A549 (cell line): ENCODE measurements at regions not wholly inside any gene's neighbourhood (a gene's known extent, or its start where the extent isn't known, plus 50 kb on each side); places are given as distances from the start of the nearest gene placed in this dataset.

Experiments
- ATAC-seq, 2 experiments: fragments of 200-7000 bp in 1 of 2; fragments of >200 bp in 1 of 2; cut with Nextera tagmentation in 1 of 2; cut with Tn5 transposase in 1 of 2; 3 replicates each; pipeline versions ENCODE4 v1.8.0 to v1.9.1; 2018 to 2020; ENCODE audit warnings: mild to moderate bottlenecking in 1 of 2, moderate library complexity in 1 of 2
- CTCF ChIA-PET: fragments of 300-600 bp; sonication (Branson Sonifier 250); formaldehyde crosslinking; extraction: SDS; loops from one replicate; lab custom pipeline; 2021; ENCODE audit warnings: antibody characterized with exemption, inconsistent platforms; lab: Yijun Ruan, JAX
- POLR2A ChIA-PET: fragments of 350-600 bp; formaldehyde crosslinking; extraction: SDS; loops from one replicate; lab custom pipeline; 2021; ENCODE audit warnings: antibody characterized with exemption, inconsistent platforms; lab: Yijun Ruan, JAX
- DNase-seq, 2 experiments: peaks; one replicate each; pipeline versions ENCODE4 v3.0.0 to v3.0.0-alpha.2; 2011 to 2016; ENCODE audit warnings: low read depth in 1 of 2, low spot score in 1 of 2
- FAIRE-seq: peaks from 2 replicates; lab custom pipeline; 2011; peaks lifted over from hg19 to GRCh38; lab: Jason Lieb, UNC
- H3K27ac ChIP-seq, 2 experiments: fragments of >200 bp; sonication (Bioruptor Twin); formaldehyde crosslinking; 3 replicates each; pipeline ENCODE4 v1.5.1; 2016 to 2017
- H3K4me1 ChIP-seq: fragments of >200 bp; sonication (Bioruptor Twin); formaldehyde crosslinking; 3 replicates; pipeline ENCODE4 v1.6.1; 2016
- H3K4me2 ChIP-seq: fragments of >200 bp; sonication (Bioruptor Twin); formaldehyde crosslinking; 3 replicates; pipeline ENCODE4 v1.6.1; 2016
- H3K4me3 ChIP-seq: fragments of >200 bp; sonication (Bioruptor Twin); formaldehyde crosslinking; 3 replicates; pipeline ENCODE4 v1.5.1; 2016
- H3K9me3 ChIP-seq: fragments of >200 bp; sonication (Bioruptor Twin); formaldehyde crosslinking; 3 replicates; pipeline ENCODE4 v1.6.1; 2016
- ATOH8 ChIP-seq: fragments of 250-450 bp; sonication (Bioruptor Pico); IDR thresholded peaks from 2 replicates; pipeline ENCODE4 v1.5.0; 2020; ENCODE audit warnings: low read depth, mild to moderate bottlenecking, moderate library complexity
- BCL3 ChIP-seq: fragments of >200 bp; sonication (Bioruptor Twin); formaldehyde crosslinking; IDR thresholded peaks from 3 replicates; pipeline ENCODE4 v1.6.1; 2016
- BHLHE40 ChIP-seq: IDR thresholded peaks from 2 replicates; pipeline ENCODE4 v1.6.1; 2012; ENCODE audit warnings: low read depth, low read length, inconsistent platforms
- CBX8 ChIP-seq: fragments of 200-600 bp; sonication (generic); IDR thresholded peaks from 2 replicates; pipeline ENCODE4 v1.6.1; 2016
- CEBPB ChIP-seq, 2 experiments: fragments of >200 bp in 1 of 2; sonication (Bioruptor Twin) in 1 of 2; formaldehyde crosslinking in 1 of 2; IDR thresholded peaks; 2 replicates each; pipeline ENCODE4 v1.6.1; 2012 to 2016
- EHMT2 ChIP-seq: fragments of 200-600 bp; sonication (generic); IDR thresholded peaks from 2 replicates; pipeline ENCODE4 v1.6.1; 2016; ENCODE audit warnings: antibody characterized with exemption, low read depth, mild to moderate bottlenecking, moderate library complexity
- ELK1 ChIP-seq: fragments of 150-350 bp; IDR thresholded peaks from 2 replicates; pipeline ENCODE4 v1.6.1; 2014; ENCODE audit warnings: low read depth, mild to moderate bottlenecking, low read length
- ESRRA ChIP-seq: fragments of 150-350 bp; IDR thresholded peaks from 2 replicates; pipeline ENCODE4 v1.6.1; 2014; ENCODE audit warnings: mild to moderate bottlenecking, low read length, borderline replicate concordance
- FOSB ChIP-seq: fragments of 250-450 bp; sonication (Bioruptor Pico); IDR thresholded peaks from 2 replicates; pipeline ENCODE4 v1.5.0; 2020; ENCODE audit warnings: mild to moderate bottlenecking, moderate library complexity
- FOSL2 ChIP-seq, 2 experiments: fragments of 450-650 bp in 1 of 2; fragments of >200 bp in 1 of 2; sonication (Bioruptor Twin) in 1 of 2; formaldehyde crosslinking; IDR thresholded peaks; 2 replicates each; pipeline versions ENCODE4 v1.5.0 to v1.6.1; 2016 to 2020; ENCODE audit warnings: mild to moderate bottlenecking in 1 of 2, moderate library complexity in 1 of 2
- FOXS1 ChIP-seq: fragments of 250-450 bp; sonication (Bioruptor Pico); IDR thresholded peaks from 2 replicates; pipeline ENCODE4 v1.5.0; 2020; ENCODE audit warnings: mild to moderate bottlenecking, moderate library complexity
- GATA3 ChIP-seq: IDR thresholded peaks from 2 replicates; pipeline ENCODE4 v1.6.1; 2012; ENCODE audit warnings: borderline replicate concordance
- HEYL ChIP-seq: fragments of 250-450 bp; sonication (Bioruptor Pico); IDR thresholded peaks from 2 replicates; pipeline ENCODE4 v1.8.0; 2021; ENCODE audit warnings: mild to moderate bottlenecking, moderate library complexity
- MAFK ChIP-seq: fragments of 450-650 bp; IDR thresholded peaks from 2 replicates; pipeline ENCODE4 v1.6.1; 2014; ENCODE audit not compliant: partially characterized antibody
- MYC ChIP-seq: IDR thresholded peaks from 2 replicates; pipeline ENCODE4 v1.6.1; 2012; ENCODE audit warnings: mild to moderate bottlenecking, inconsistent platforms, low read length, improper control_type of control experiment, borderline replicate concordance
- NFE2L2 ChIP-seq: fragments of 150-350 bp; conservative IDR thresholded peaks from 2 replicates; pipeline ENCODE4 v1.6.1; 2014; ENCODE audit warnings: low read length
- NPAS2 ChIP-seq: fragments of 250-450 bp; sonication (Bioruptor Pico); IDR thresholded peaks from 2 replicates; pipeline ENCODE4 v1.8.0; 2022; ENCODE audit warnings: mild to moderate bottlenecking, moderate library complexity, borderline replicate concordance
- PHF8 ChIP-seq: fragments of 200-600 bp; sonication (generic); IDR thresholded peaks from 2 replicates; pipeline ENCODE4 v1.6.1; 2016; ENCODE audit warnings: low read depth, mild to moderate bottlenecking, antibody characterized with exemption, moderate library complexity, borderline replicate concordance
- RAD21 ChIP-seq, 2 experiments: fragments of >200 bp in 1 of 2; sonication (Bioruptor Twin) in 1 of 2; formaldehyde crosslinking in 1 of 2; IDR thresholded peaks in 1 of 2; conservative IDR thresholded peaks in 1 of 2; 2 replicates in 1 of 2; 3 replicates in 1 of 2; pipeline ENCODE4 v1.6.1; 2012 to 2018; ENCODE audit warnings: inconsistent platforms in 1 of 2
- RARB ChIP-seq: fragments of 250-450 bp; sonication (Bioruptor Pico); IDR thresholded peaks from 2 replicates; pipeline ENCODE4 v1.8.0; 2021; ENCODE audit warnings: mild to moderate bottlenecking, moderate library complexity
- SMC3 ChIP-seq: fragments of >200 bp; sonication (Bioruptor Twin); formaldehyde crosslinking; IDR thresholded peaks from 3 replicates; pipeline ENCODE4 v1.6.1; 2018; ENCODE audit warnings: inconsistent platforms
- USF2 ChIP-seq: fragments of 450-650 bp; IDR thresholded peaks from 2 replicates; pipeline ENCODE4 v1.6.1; 2014; ENCODE audit warnings: antibody characterized with exemption
- ZFP36 ChIP-seq: fragments of 450-650 bp; IDR thresholded peaks from 2 replicates; pipeline ENCODE4 v1.6.1; 2014; ENCODE audit warnings: borderline replicate concordance; ENCODE audit not compliant: partially characterized antibody
- ZNF302 ChIP-seq: fragments of 250-450 bp; sonication (Bioruptor Pico); IDR thresholded peaks from 2 replicates; pipeline ENCODE4 v1.9.0; 2021; ENCODE audit warnings: inconsistent platforms, mild to moderate bottlenecking, moderate library complexity
- WGBS: methylation state at CpG from one replicate; pipeline ENCODE4 v1.1.6; 2017; ENCODE audit errors: missing lambda C conversion rate; 5-methylcytosine and 5-hydroxymethylcytosine counted together
- TF ChIP-seq, protein P1 (sequence below): IDR thresholded peaks from 2 replicates; pipeline ENCODE4 v1.6.1; 2012

GRCh38 chr7:46317256-46317655 lies 396.2 kb upstream of the IGFBP3 start:
- POLR2A ChIA-PET: no interaction called here
- H3K9me3 ChIP-seq: 0 out of 3 replicates have a peak, but pooled peaks cover 2% of the 10 kb centered on the region
- CTCF ChIA-PET: no interaction called here
- H3K4me1 ChIP-seq: peaks cover 13% of the 10 kb centered on the region
- no peak for DNase-seq
- 80% methylated on average over 6 of the region's 6 CpGs for WGBS
- H3K27ac ChIP-seq: no peak overlapping the region
- no peak for ATAC-seq
- TF ChIP-seq SMC3 (no peak), EHMT2 (no peak), RARB (CRISPR knock-in tag) (no peak), NPAS2 (CRISPR knock-in tag) (no peak), ATOH8 (no peak), MAFK (no peak), BHLHE40 (no peak), PHF8 (no peak), ZNF302 (CRISPR knock-in tag) (no peak), FOXS1 (CRISPR knock-in tag) (no peak), MYC (no peak)
- H3K4me3 ChIP-seq: no peak overlapping the region
- H3K4me2 ChIP-seq: no peak overlapping the region
- no peak for FAIRE-seq

DNA sequence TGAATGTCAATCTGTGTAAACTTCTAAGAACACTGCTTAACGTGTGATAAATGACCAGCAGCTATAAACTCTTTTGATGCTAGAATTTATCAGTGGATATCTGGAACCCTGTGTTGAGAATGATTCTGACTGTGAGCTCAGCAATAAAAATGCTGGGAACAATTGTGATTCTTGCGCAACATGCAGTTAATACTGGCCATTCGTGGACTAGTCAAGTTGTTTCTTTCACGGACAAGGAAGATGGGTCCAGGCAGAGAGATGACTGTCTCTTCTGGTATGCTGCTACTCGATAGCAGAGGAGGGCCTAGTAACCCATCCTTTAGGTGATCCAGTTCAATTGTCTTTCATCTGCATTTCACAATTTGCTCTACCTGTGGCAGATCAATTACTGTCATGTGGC lies 394.8 kb upstream of the IGFBP3 start:
- Histone ChIP-seq H3K4me1 (peaks cover under 1% of the 10 kb centered on the region; the same call in 1 of the 3 replicates), H3K27ac (no peak overlapping the region), H3K4me2 (no peak overlapping the region), H3K4me3 (no peak overlapping the region), H3K9me3 (0 out of 3 replicates have a peak, but pooled peaks cover 2% of the 10 kb centered on the region)
- 59% methylated on average over 5 of the region's 5 CpGs for WGBS
- ChIA-PET POLR2A (no interaction called here), CTCF (interaction anchor here (0.8 to 1.4 kb wide), 3 partner anchors 13 to 393 kb away, joined by 3 to 5 read pairs (median 3); no protein-coding TSS in a partner anchor)
- TF ChIP-seq FOSL2 (IDR thresholded peaks at IDR 0.05) (no peak), FOSL2 (CRISPR knock-in tag; IDR thresholded peaks at IDR 0.05) (no peak), CEBPB (IDR thresholded peaks at IDR 0.05) (peak; percentile 93 to 96), USF2 (no peak), CBX8 (no peak)
- FAIRE-seq (no peak), DNase-seq (no peak), ATAC-seq (no peak)

- Histone ChIP-seq H3K27ac (no peak overlapping the region), H3K4me3 (no peak overlapping the region)
- CTCF ChIA-PET: interaction anchor here (1.0 kb wide), 1 partner anchor 15 kb away, joined by 3 read pairs; no protein-coding TSS in a partner anchor
- FAIRE-seq: no peak
- 51% methylated on average over 1 of the region's 1 CpG for WGBS
- TF ChIP-seq, protein P1, sequence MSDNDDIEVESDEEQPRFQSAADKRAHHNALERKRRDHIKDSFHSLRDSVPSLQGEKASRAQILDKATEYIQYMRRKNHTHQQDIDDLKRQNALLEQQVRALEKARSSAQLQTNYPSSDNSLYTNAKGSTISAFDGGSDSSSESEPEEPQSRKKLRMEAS: no peak
- no peak for TF ChIP-seq GATA3
- no peak for TF ChIP-seq BHLHE40
- no peak for TF ChIP-seq RAD21 (conservative IDR thresholded peaks at IDR 0.05 in 1 of 2, IDR thresholded peaks at IDR 0.05 in 1 of 2)
- no peak for TF ChIP-seq BCL3
- no peak for TF ChIP-seq FOSB (CRISPR knock-in tag)
- no peak for TF ChIP-seq ESRRA
- no peak for TF ChIP-seq HEYL (CRISPR knock-in tag)
- TF ChIP-seq ZFP36: no peak
- no peak for TF ChIP-seq NFE2L2
- no peak for TF ChIP-seq ELK1
- TF ChIP-seq, all 56 proteins: peak for 0
- ATAC-seq: no peak
- no peak for DNase-seq
- Histone ChIP-seq H3K4me2 (no peak overlapping the region), H3K4me1 (no peaks in the 10 kb centered on the region), H3K9me3 (peaks cover 14% of the 10 kb centered on the region; the same call in 2 of the 3 replicates)
- POLR2A ChIA-PET: no interaction called here
Measured at GRCh38 chr7:46301677-46302076, 380.6 kb upstream of the IGFBP3 start.
